Kidney (tissue), 13 donors: ENCODE measurements at regions not wholly inside any gene's neighbourhood (a gene's known extent, or its start where the extent isn't known, plus 50 kb on each side); places are given as distances from the start of the nearest gene placed in this dataset.

Experiments used
- DNase-seq, 5 donors: peaks; one replicate each; pipeline ENCODE4 v3.0.0-alpha.2; 2013 to 2020
- FAIRE-seq: peaks from 2 replicates; lab custom pipeline; 2012; peaks lifted over from hg19 to GRCh38; lab: Jason Lieb, UNC
- H3K27ac ChIP-seq, 2 donors: one replicate each; pipeline ENCODE4 v1.7.0; 2013; ENCODE audit warnings: low read depth in 2 of 2, low read length in 2 of 2, inconsistent platforms in 1 of 2
- H3K27me3 ChIP-seq: one replicate; pipeline ENCODE4 v1.7.1; 2013; ENCODE audit warnings: low read length, inconsistent platforms; ENCODE audit not compliant: control insufficient read depth, insufficient read depth
- H3K36me3 ChIP-seq, 3 donors: one replicate each; pipeline versions ENCODE4 v1.7.0 to v1.7.1; 2013; ENCODE audit warnings: low read length in 3 of 3, control low read depth in 1 of 3, inconsistent platforms in 1 of 3; ENCODE audit not compliant: insufficient read depth in 3 of 3, control insufficient read depth in 2 of 3
- H3K4me1 ChIP-seq, 3 donors: one replicate each; pipeline versions ENCODE4 v1.7.0 to v1.7.1; 2013; ENCODE audit warnings: low read length in 3 of 3, inconsistent platforms in 1 of 3, low read depth in 1 of 3; ENCODE audit not compliant: control insufficient read depth in 2 of 3, insufficient read depth in 2 of 3
- H3K4me3 ChIP-seq, 3 donors: one replicate each; pipeline versions ENCODE4 v1.7.0 to v1.8.1; 2013; ENCODE audit warnings: low read length in 3 of 3, control low read depth in 1 of 3, inconsistent platforms in 1 of 3
- H3K9ac ChIP-seq, 3 donors: one replicate each; pipeline versions ENCODE4 v1.7.0 to v1.7.1; 2013; ENCODE audit warnings: low read length in 3 of 3, control low read depth in 1 of 3, inconsistent platforms in 1 of 3
- H3K9me3 ChIP-seq, 3 donors: one replicate each; pipeline versions ENCODE4 v1.7.0 to v1.7.1; 2013; ENCODE audit warnings: low read length in 3 of 3, control low read depth in 1 of 3, inconsistent platforms in 1 of 3; ENCODE audit not compliant: control insufficient read depth in 2 of 3, insufficient read depth in 1 of 3
- intact Hi-C: fragments of 100-400 bp; cut with DNase I; formaldehyde crosslinking; loops from one replicate; pipeline ENCODE4 v1.11.1; 2022
- TF ChIP-seq, protein P1 (sequence below): IDR thresholded peaks from 3 replicates; pipeline ENCODE4 v1.5.1; 2012; ENCODE audit warnings: mild to moderate bottlenecking, moderate library complexity, borderline replicate concordance; ENCODE audit not compliant: insufficient read depth; ENCODE audit errors: extremely low read depth
- donor health status: control.
- donor health status: control.
- donor health status: control.
- donor health status: control.
- donor health status: control.
- donor health status: DM: yes; HTN: yes; CAD: no.
- donor health status: Normal renal cell carcinoma (clear cell type).

GRCh38 chr2:74070991-74071390 is 76.7 kb downstream of the BOLA3 start:
- intact Hi-C loops = no loop called here
- Histone ChIP-seq H3K36me3 (peaks cover 0 to 6% (median 3%) of the 10 kb centered on the region in 3 donors), H3K4me3 (no peak overlapping the region), H3K4me1 (no peaks in the 10 kb centered on the region), H3K27ac (no peak overlapping the region), H3K27me3 (no peaks in the 10 kb centered on the region), H3K9me3 (no peaks in the 10 kb centered on the region), H3K9ac (no peak overlapping the region)
- no peak for DNase-seq
- no peak for FAIRE-seq
- TF ChIP-seq, protein P1, sequence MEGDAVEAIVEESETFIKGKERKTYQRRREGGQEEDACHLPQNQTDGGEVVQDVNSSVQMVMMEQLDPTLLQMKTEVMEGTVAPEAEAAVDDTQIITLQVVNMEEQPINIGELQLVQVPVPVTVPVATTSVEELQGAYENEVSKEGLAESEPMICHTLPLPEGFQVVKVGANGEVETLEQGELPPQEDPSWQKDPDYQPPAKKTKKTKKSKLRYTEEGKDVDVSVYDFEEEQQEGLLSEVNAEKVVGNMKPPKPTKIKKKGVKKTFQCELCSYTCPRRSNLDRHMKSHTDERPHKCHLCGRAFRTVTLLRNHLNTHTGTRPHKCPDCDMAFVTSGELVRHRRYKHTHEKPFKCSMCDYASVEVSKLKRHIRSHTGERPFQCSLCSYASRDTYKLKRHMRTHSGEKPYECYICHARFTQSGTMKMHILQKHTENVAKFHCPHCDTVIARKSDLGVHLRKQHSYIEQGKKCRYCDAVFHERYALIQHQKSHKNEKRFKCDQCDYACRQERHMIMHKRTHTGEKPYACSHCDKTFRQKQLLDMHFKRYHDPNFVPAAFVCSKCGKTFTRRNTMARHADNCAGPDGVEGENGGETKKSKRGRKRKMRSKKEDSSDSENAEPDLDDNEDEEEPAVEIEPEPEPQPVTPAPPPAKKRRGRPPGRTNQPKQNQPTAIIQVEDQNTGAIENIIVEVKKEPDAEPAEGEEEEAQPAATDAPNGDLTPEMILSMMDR = no peak

GRCh38 chr2:74071426-74071825 is 76.3 kb downstream of the BOLA3 start:
- Histone ChIP-seq H3K4me1 (no peaks in the 10 kb centered on the region), H3K4me3 (no peak overlapping the region), H3K9me3 (no peaks in the 10 kb centered on the region), H3K9ac (no peak overlapping the region), H3K36me3 (peaks cover 0 to 6% (median 3%) of the 10 kb centered on the region in 3 donors), H3K27me3 (no peaks in the 10 kb centered on the region), H3K27ac (no peak overlapping the region)
- intact Hi-C loops = no loop called here
- FAIRE-seq (no peak), DNase-seq (no peak)
- TF ChIP-seq, protein P1 = no peak

- Histone ChIP-seq H3K9me3 (no peaks in the 10 kb centered on the region), H3K27me3 (no peaks in the 10 kb centered on the region), H3K9ac (no peak overlapping the region), H3K4me3 (no peak overlapping the region), H3K36me3 (peaks cover 0 to 6% (median 3%) of the 10 kb centered on the region in 3 donors), H3K27ac (no peak overlapping the region), H3K4me1 (no peaks in the 10 kb centered on the region)
- DNase-seq = no peak
- TF ChIP-seq, protein P1 = no peak
- no peak for FAIRE-seq
- intact Hi-C loops = no loop called here
Observed at GRCh38 chr2:74072565-74072964, 75.1 kb downstream of the BOLA3 start.

DNA sequence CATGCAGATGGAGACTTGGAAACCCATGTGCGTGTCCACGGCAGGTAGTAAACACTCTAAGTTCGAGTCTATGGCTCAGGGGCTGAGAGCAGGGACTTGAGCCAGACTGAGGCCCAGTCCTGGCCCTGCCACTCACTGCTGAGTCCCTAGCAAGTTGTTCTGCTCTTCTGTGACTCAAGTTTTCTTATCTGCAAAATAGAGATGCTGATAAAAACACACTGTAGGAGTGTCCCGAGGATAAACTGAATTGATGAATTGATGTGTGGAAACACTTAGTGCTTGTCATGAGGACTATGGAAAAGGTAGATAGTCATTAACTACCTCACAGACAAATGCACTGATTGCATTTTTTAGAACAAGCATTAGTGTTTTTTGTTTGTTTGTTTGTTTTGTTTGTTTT is 73.2 kb downstream of the BOLA3 start:
- H3K4me1 ChIP-seq = no peaks in the 10 kb centered on the region
- no peak for FAIRE-seq

More for the DNA sequence above, 73.2 kb downstream of the BOLA3 start:
- intact Hi-C loops = no loop called here
- DNase-seq = no peak
- Histone ChIP-seq H3K27ac (no peak overlapping the region), H3K9me3 (no peaks in the 10 kb centered on the region), H3K9ac (no peak overlapping the region), H3K4me3 (no peak overlapping the region), H3K36me3 (peaks cover 0 to 6% (median 3%) of the 10 kb centered on the region in 3 donors), H3K27me3 (no peaks in the 10 kb centered on the region)
- TF ChIP-seq, protein P1 = no peak
